ENCODE measurements at regions not wholly inside any gene's neighbourhood (a gene's known extent, or its start where the extent isn't known, plus 50 kb on each side); places are given as distances from the start of the nearest gene placed in this dataset.

DNA sequence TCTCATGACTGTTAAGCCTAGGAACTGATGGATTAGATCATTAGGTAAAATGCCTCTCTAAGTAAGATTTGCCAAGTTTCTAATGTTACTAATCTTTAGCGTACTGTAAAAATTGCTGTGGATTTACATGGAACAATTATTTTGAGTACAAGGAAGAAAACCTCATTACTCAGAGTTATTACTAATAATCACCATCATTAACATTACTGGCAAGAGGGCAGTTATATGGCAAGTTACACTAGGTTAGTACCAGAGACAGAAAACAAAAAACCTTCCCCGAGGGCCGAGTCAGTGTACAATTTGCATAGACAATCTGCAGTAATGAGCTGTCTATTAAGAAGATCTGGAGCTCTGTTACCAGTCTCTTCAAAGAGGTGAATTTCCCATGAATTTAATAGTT, 775.6 kb downstream of the GATA3 start:
- Histone ChIP-seq H4K20me1 (ENCODE audit: control insufficient read depth, insufficient read depth) (no peaks in the 10 kb centered on the region), H3K4me3 (no peak overlapping the region), H3K79me2 (ENCODE audit: control insufficient read depth, insufficient read depth, low read length) (no peaks in the 10 kb centered on the region), H3K27ac (ENCODE audit: control insufficient read depth, insufficient read depth) (no peak overlapping the region), H3K36me3 (ENCODE audit: control insufficient read depth in 2 of 2, insufficient read depth in 2 of 2, low read length in 1 of 2) (no peaks in the 10 kb centered on the region), H3K4me1 (ENCODE audit: control insufficient read depth, insufficient read depth, low read length) (no peaks in the 10 kb centered on the region), H3K9me3 (replicated peaks; ENCODE audit: control insufficient read depth, insufficient read depth, low read length) (no peaks in the 10 kb centered on the region), H3K9ac (ENCODE audit: control insufficient read depth, insufficient read depth, low read length) (no peak overlapping the region), H3K4me2 (ENCODE audit: control insufficient read depth, insufficient read depth) (no peak overlapping the region), H2AFZ (ENCODE audit: control insufficient read depth, low read depth, low read length) (no peak overlapping the region), H3K27me3 (replicated peaks in 1 of 2; ENCODE audit: control insufficient read depth in 2 of 2, insufficient read depth in 2 of 2, low read length in 1 of 2) (no peaks in the 10 kb centered on the region)
- POLR2A ChIA-PET = no interaction called here
- no peak for ATAC-seq
- CTCF ChIA-PET = interaction anchor here (0.6 kb wide), 2 partner anchors 8 to 26 kb away, joined by 3 to 4 read pairs; no protein-coding TSS in a partner anchor
- SMC1A ChIA-PET (ENCODE audit: uncharacterized antibody, unreplicated experiment) = no interaction called here
- RAD21 ChIA-PET (ENCODE audit: unreplicated experiment) = no interaction called here
- intact Hi-C loops (cut with micrococcal nuclease; ENCODE audit: unreplicated experiment) (no loop called here), in situ Hi-C loops (cut with MboI) (no loop called here)
- WGBS (ENCODE audit: insufficient coverage, insufficient replicate concordance, low lambda C conversion rate, missing lambda C conversion rate) = 42% methylated on average over 3 of the region's 3 CpGs
- no peak for TF ChIP-seq RUNX3 (IDR thresholded peaks at IDR 0.05; ENCODE audit: low read length)
- no peak for TF ChIP-seq LARP7 (IDR thresholded peaks at IDR 0.05)
- no peak for TF ChIP-seq TAF1 (IDR thresholded peaks at IDR 0.05; ENCODE audit: borderline replicate concordance, low read depth, low read length)
- TF ChIP-seq DPF2 (IDR thresholded peaks at IDR 0.05) = no peak
- DNase-seq (ENCODE audit: low read depth, low spot score) = no peak
- FAIRE-seq = no peak
- BruUV-seq (replicated peaks) = no TSS peak

GRCh38 chr10:8830876-8831275, 776.4 kb downstream of the GATA3 start:
- ChIA-PET CTCF (interaction anchor here (0.5 kb wide), 1 partner anchor 11 kb away, joined by 3 read pairs; no protein-coding TSS in a partner anchor), SMC1A (ENCODE audit: uncharacterized antibody, unreplicated experiment) (no interaction called here), POLR2A (no interaction called here), RAD21 (ENCODE audit: unreplicated experiment) (no interaction called here)
- Histone ChIP-seq H3K79me2 (ENCODE audit: control insufficient read depth, insufficient read depth, low read length) (no peaks in the 10 kb centered on the region), H3K9ac (ENCODE audit: control insufficient read depth, insufficient read depth, low read length) (no peak overlapping the region), H3K9me3 (replicated peaks; ENCODE audit: control insufficient read depth, insufficient read depth, low read length) (no peaks in the 10 kb centered on the region), H2AFZ (ENCODE audit: control insufficient read depth, low read depth, low read length) (no peak overlapping the region), H3K36me3 (ENCODE audit: control insufficient read depth in 2 of 2, insufficient read depth in 2 of 2, low read length in 1 of 2) (no peaks in the 10 kb centered on the region), H3K4me1 (ENCODE audit: control insufficient read depth, insufficient read depth, low read length) (no peaks in the 10 kb centered on the region), H3K27me3 (replicated peaks in 1 of 2; ENCODE audit: control insufficient read depth in 2 of 2, insufficient read depth in 2 of 2, low read length in 1 of 2) (no peaks in the 10 kb centered on the region), H3K4me2 (ENCODE audit: control insufficient read depth, insufficient read depth) (no peak overlapping the region), H4K20me1 (ENCODE audit: control insufficient read depth, insufficient read depth) (no peaks in the 10 kb centered on the region), H3K4me3 (no peak overlapping the region), H3K27ac (ENCODE audit: control insufficient read depth, insufficient read depth) (no peak overlapping the region)
- DNase-seq (ENCODE audit: low read depth, low spot score) = no peak
- FAIRE-seq = no peak
- no TSS peak for BruUV-seq (replicated peaks)
- intact Hi-C loops (cut with micrococcal nuclease; ENCODE audit: unreplicated experiment) = no loop called here
- WGBS (ENCODE audit: insufficient coverage, insufficient replicate concordance, low lambda C conversion rate, missing lambda C conversion rate) = 0% methylated on average over 1 of the region's 1 CpG
- no peak for ATAC-seq
- in situ Hi-C loops (cut with MboI) = no loop called here
- TF ChIP-seq RB1 (IDR thresholded peaks at IDR 0.05; ENCODE audit: borderline replicate concordance) (no peak), BACH1 (IDR thresholded peaks at IDR 0.05; ENCODE audit: borderline replicate concordance) (no peak), HCFC1 (IDR thresholded peaks at IDR 0.05; ENCODE audit: low read length) (no peak), BMI1 (IDR thresholded peaks at IDR 0.05; ENCODE audit: borderline replicate concordance) (no peak), DPF2 (IDR thresholded peaks at IDR 0.05) (no peak), SMAD1 (IDR thresholded peaks at IDR 0.05; ENCODE audit: low read depth, partially characterized antibody) (no peak)
- TF ChIP-seq, protein P1, sequence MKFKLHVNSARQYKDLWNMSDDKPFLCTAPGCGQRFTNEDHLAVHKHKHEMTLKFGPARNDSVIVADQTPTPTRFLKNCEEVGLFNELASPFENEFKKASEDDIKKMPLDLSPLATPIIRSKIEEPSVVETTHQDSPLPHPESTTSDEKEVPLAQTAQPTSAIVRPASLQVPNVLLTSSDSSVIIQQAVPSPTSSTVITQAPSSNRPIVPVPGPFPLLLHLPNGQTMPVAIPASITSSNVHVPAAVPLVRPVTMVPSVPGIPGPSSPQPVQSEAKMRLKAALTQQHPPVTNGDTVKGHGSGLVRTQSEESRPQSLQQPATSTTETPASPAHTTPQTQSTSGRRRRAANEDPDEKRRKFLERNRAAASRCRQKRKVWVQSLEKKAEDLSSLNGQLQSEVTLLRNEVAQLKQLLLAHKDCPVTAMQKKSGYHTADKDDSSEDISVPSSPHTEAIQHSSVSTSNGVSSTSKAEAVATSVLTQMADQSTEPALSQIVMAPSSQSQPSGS (IDR thresholded peaks at IDR 0.05; ENCODE audit: low read length) = no peak
- TF ChIP-seq, protein P2, sequence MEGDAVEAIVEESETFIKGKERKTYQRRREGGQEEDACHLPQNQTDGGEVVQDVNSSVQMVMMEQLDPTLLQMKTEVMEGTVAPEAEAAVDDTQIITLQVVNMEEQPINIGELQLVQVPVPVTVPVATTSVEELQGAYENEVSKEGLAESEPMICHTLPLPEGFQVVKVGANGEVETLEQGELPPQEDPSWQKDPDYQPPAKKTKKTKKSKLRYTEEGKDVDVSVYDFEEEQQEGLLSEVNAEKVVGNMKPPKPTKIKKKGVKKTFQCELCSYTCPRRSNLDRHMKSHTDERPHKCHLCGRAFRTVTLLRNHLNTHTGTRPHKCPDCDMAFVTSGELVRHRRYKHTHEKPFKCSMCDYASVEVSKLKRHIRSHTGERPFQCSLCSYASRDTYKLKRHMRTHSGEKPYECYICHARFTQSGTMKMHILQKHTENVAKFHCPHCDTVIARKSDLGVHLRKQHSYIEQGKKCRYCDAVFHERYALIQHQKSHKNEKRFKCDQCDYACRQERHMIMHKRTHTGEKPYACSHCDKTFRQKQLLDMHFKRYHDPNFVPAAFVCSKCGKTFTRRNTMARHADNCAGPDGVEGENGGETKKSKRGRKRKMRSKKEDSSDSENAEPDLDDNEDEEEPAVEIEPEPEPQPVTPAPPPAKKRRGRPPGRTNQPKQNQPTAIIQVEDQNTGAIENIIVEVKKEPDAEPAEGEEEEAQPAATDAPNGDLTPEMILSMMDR (IDR thresholded peaks at IDR 0.05 in 2 of 3, conservative IDR thresholded peaks at IDR 0.05 in 1 of 3; ENCODE audit: control insufficient read depth in 2 of 3, extremely low read depth in 1 of 3, insufficient read depth in 1 of 3, low read depth in 3 of 3, low read length in 3 of 3) = no peak
- TF ChIP-seq, protein P3, sequence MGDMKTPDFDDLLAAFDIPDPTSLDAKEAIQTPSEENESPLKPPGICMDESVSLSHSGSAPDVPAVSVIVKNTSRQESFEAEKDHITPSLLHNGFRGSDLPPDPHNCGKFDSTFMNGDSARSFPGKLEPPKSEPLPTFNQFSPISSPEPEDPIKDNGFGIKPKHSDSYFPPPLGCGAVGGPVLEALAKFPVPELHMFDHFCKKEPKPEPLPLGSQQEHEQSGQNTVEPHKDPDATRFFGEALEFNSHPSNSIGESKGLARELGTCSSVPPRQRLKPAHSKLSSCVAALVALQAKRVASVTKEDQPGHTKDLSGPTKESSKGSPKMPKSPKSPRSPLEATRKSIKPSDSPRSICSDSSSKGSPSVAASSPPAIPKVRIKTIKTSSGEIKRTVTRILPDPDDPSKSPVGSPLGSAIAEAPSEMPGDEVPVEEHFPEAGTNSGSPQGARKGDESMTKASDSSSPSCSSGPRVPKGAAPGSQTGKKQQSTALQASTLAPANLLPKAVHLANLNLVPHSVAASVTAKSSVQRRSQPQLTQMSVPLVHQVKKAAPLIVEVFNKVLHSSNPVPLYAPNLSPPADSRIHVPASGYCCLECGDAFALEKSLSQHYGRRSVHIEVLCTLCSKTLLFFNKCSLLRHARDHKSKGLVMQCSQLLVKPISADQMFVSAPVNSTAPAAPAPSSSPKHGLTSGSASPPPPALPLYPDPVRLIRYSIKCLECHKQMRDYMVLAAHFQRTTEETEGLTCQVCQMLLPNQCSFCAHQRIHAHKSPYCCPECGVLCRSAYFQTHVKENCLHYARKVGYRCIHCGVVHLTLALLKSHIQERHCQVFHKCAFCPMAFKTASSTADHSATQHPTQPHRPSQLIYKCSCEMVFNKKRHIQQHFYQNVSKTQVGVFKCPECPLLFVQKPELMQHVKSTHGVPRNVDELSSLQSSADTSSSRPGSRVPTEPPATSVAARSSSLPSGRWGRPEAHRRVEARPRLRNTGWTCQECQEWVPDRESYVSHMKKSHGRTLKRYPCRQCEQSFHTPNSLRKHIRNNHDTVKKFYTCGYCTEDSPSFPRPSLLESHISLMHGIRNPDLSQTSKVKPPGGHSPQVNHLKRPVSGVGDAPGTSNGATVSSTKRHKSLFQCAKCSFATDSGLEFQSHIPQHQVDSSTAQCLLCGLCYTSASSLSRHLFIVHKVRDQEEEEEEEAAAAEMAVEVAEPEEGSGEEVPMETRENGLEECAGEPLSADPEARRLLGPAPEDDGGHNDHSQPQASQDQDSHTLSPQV (IDR thresholded peaks at IDR 0.05) = no peak
